ENCODE measurements at regions not wholly inside any gene's neighbourhood (a gene's known extent, or its start where the extent isn't known, plus 50 kb on each side); places are given as distances from the start of the nearest gene placed in this dataset.

DNA sequence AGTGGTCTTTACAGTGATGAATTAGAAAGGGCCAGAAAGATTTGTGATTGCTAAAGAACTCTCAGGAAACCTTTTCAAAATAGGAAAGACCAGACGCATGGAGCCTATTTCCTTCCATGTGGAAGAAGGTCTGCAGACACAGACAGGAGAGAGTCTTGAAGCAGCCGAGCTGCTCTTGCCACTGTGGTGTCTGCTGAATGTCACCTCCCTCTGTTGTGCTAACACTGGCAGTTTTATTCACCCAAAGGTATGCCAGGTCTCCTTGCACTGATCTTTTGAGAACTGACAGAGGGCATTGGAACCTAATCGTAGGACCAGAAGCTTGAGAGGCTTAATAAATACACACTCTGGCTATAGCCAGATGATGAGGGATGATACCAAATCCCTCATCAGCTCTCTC is 108.7 kb downstream of the SREK1 start:
- CTCF ChIA-PET, result interaction anchor here (1.1 kb wide), 2 partner anchors 54 to 55 kb away, joined by 3 to 4 read pairs; no protein-coding TSS in a partner anchor
- no peak overlapping the region for H3K4me3 ChIP-seq (ENCODE audit: low read depth, low read length)
- no peak overlapping the region for H3K27ac ChIP-seq (ENCODE audit: low read depth, low read length)
- TF ChIP-seq CTCF (IDR thresholded peaks at IDR 0.05; ENCODE audit: low read depth, low read length), result no peak
- POLR2A ChIA-PET, result interaction anchor here (0.6 kb wide), 1 partner anchor 362 kb away, joined by 3 read pairs; no protein-coding TSS in a partner anchor
- no peaks in the 10 kb centered on the region for H3K9me3 ChIP-seq (ENCODE audit: control insufficient read depth, insufficient read depth, low read length)
- H3K27me3 ChIP-seq (ENCODE audit: control insufficient read depth, insufficient read depth, low read length), result peaks cover 3% of the 10 kb centered on the region
- DNase-seq (ENCODE audit: low read depth, low spot score), result no peak

GRCh38 chr5:66255714-66256113 is 111.6 kb downstream of the SREK1 start:
- TF ChIP-seq CTCF (IDR thresholded peaks at IDR 0.05; ENCODE audit: low read depth, low read length), result no peak
- Histone ChIP-seq H3K27ac (ENCODE audit: low read depth, low read length) (no peak overlapping the region), H3K9me3 (ENCODE audit: control insufficient read depth, insufficient read depth, low read length) (no peaks in the 10 kb centered on the region), H3K27me3 (ENCODE audit: control insufficient read depth, insufficient read depth, low read length) (peaks cover 3% of the 10 kb centered on the region), H3K4me3 (ENCODE audit: low read depth, low read length) (no peak overlapping the region)
- CTCF ChIA-PET, result interaction anchor here (1.2 kb wide), 1 partner anchor 51 kb away, joined by 4 read pairs; no protein-coding TSS in a partner anchor
- POLR2A ChIA-PET, result no interaction called here
- no peak for DNase-seq (ENCODE audit: low read depth, low spot score)

DNA sequence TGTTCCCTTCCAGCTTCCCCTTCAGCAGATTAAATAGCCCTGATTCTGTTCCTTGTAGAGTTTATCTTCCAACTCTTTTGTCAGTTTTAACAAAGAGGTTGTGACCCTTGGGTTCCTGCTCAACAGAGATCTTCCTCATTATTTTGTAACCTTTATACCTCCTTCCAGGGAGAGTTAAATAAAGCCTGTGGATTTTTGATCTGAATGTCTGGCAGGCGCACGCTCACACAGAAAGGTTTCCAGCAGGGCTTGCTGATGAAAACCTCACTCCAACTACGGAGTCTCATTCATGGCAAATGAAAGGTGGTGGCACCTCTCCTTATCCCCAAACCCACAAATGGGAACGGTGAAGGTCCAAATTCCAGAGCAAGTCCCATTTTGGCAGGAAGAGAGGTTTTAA is 129.0 kb downstream of the SREK1 start:
- Histone ChIP-seq H3K27me3 (ENCODE audit: control insufficient read depth, insufficient read depth, low read length) (peaks cover 2% of the 10 kb centered on the region), H3K9me3 (ENCODE audit: control insufficient read depth, insufficient read depth, low read length) (no peaks in the 10 kb centered on the region), H3K4me3 (ENCODE audit: low read depth, low read length) (no peak overlapping the region), H3K27ac (ENCODE audit: low read depth, low read length) (no peak overlapping the region)
- CTCF ChIA-PET, result interaction anchor here (1.3 kb wide), 1 partner anchor 33 kb away, joined by 3 read pairs; no protein-coding TSS in a partner anchor
- POLR2A ChIA-PET, result no interaction called here
- no peak for DNase-seq (ENCODE audit: low read depth, low spot score)
- no peak for TF ChIP-seq CTCF (IDR thresholded peaks at IDR 0.05; ENCODE audit: low read depth, low read length)

- no peak overlapping the region for H3K27ac ChIP-seq (ENCODE audit: low read depth, low read length)
- TF ChIP-seq CTCF (IDR thresholded peaks at IDR 0.05; ENCODE audit: low read depth, low read length), result no peak
- no peaks in the 10 kb centered on the region for H3K9me3 ChIP-seq (ENCODE audit: control insufficient read depth, insufficient read depth, low read length)
- ChIA-PET POLR2A (no interaction called here), CTCF (no interaction called here)
- H3K27me3 ChIP-seq (ENCODE audit: control insufficient read depth, insufficient read depth, low read length), result peaks cover 2% of the 10 kb centered on the region
- no peak overlapping the region for H3K4me3 ChIP-seq (ENCODE audit: low read depth, low read length)
- DNase-seq (ENCODE audit: low read depth, low spot score), result no peak
These were observed 132.9 kb downstream of the SREK1 start for GRCh38 chr5:66276986-66277385.

DNA sequence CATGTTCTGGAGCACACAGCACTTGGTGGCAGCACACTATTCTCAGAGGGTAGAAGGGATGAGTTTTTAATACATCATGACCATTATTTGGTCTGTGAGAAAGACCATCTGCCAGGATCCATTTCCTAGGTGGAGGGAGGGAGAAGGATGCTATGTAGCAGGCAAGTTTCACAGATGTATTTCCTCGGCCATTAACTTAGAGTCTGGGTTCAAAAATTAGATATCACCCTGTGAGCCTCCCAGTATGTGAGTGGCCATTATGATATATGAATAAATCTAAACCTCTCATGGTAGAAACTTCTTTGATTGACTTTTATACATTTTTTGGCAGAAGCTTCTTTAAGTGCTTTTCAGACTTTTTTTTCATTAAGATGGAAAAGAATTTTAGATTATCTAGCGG is 133.9 kb downstream of the SREK1 start:
- H3K27me3 ChIP-seq (ENCODE audit: control insufficient read depth, insufficient read depth, low read length), result peaks cover 2% of the 10 kb centered on the region
- H3K4me3 ChIP-seq (ENCODE audit: low read depth, low read length), result no peak overlapping the region
- no peaks in the 10 kb centered on the region for H3K9me3 ChIP-seq (ENCODE audit: control insufficient read depth, insufficient read depth, low read length)
- TF ChIP-seq CTCF (IDR thresholded peaks at IDR 0.05; ENCODE audit: low read depth, low read length), result no peak
- no peak overlapping the region for H3K27ac ChIP-seq (ENCODE audit: low read depth, low read length)
- ChIA-PET POLR2A (no interaction called here), CTCF (no interaction called here)
- DNase-seq (ENCODE audit: low read depth, low spot score), result no peak

All from AG04450 (cell line).